ENCODE measurements at regions not wholly inside any gene's neighbourhood (a gene's known extent, or its start where the extent isn't known, plus 50 kb on each side); places are given as distances from the start of the nearest gene placed in this dataset.

DNA sequence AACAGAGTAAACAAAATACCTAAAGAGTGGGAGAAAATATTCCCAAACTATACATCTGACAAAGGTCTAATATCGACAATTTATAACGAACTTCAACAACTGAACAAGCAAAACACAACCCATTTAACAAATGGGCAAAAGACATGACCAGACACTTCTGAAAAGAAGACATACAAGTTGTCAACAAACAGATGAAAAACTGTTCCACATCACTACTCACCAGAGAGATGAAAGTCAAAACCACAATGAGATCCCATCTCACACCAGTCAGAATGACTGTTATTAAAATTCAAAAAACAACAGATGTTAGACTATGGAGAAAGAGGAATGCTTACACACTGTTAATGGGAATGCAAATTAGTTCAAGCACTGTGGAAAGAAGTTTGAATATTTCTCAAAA lies 233.8 kb upstream of the EDNRB start:
- no peak overlapping the region for H3K4me3 ChIP-seq
- TF ChIP-seq, protein P1, sequence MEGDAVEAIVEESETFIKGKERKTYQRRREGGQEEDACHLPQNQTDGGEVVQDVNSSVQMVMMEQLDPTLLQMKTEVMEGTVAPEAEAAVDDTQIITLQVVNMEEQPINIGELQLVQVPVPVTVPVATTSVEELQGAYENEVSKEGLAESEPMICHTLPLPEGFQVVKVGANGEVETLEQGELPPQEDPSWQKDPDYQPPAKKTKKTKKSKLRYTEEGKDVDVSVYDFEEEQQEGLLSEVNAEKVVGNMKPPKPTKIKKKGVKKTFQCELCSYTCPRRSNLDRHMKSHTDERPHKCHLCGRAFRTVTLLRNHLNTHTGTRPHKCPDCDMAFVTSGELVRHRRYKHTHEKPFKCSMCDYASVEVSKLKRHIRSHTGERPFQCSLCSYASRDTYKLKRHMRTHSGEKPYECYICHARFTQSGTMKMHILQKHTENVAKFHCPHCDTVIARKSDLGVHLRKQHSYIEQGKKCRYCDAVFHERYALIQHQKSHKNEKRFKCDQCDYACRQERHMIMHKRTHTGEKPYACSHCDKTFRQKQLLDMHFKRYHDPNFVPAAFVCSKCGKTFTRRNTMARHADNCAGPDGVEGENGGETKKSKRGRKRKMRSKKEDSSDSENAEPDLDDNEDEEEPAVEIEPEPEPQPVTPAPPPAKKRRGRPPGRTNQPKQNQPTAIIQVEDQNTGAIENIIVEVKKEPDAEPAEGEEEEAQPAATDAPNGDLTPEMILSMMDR (IDR thresholded peaks at IDR 0.05; ENCODE audit: control extremely low read depth, extremely low read depth) = no peak
- H3K27ac ChIP-seq (ENCODE audit: low read depth in 1 of 2, low read length in 1 of 2) = no peak overlapping the region
- H3K36me3 ChIP-seq (ENCODE audit: control insufficient read depth in 4 of 4, insufficient read depth in 4 of 4, low read length in 4 of 4) = no peaks in the 10 kb centered on the region
- H3K4me1 ChIP-seq (ENCODE audit: control insufficient read depth in 5 of 5, insufficient read depth in 5 of 5, low read length in 5 of 5) = no peaks in the 10 kb centered on the region
- ATAC-seq (ENCODE audit: insufficient read depth, low FRiP score) (no peak), DNase-seq (no peak)
- H3K9ac ChIP-seq (ENCODE audit: insufficient read depth in 1 of 2, low read length in 2 of 2) = no peak overlapping the region
- H3K27me3 ChIP-seq (ENCODE audit: control insufficient read depth in 3 of 3, insufficient read depth in 3 of 3, low read length in 2 of 3) = no peaks in the 10 kb centered on the region
- no peaks in the 10 kb centered on the region for H3K9me3 ChIP-seq (ENCODE audit: control insufficient read depth in 4 of 4, insufficient read depth in 3 of 4, low read length in 3 of 4)
- WGBS, 2 donors = 97 to 100% methylated on average over 2 of the region's 2 CpGs

DNA sequence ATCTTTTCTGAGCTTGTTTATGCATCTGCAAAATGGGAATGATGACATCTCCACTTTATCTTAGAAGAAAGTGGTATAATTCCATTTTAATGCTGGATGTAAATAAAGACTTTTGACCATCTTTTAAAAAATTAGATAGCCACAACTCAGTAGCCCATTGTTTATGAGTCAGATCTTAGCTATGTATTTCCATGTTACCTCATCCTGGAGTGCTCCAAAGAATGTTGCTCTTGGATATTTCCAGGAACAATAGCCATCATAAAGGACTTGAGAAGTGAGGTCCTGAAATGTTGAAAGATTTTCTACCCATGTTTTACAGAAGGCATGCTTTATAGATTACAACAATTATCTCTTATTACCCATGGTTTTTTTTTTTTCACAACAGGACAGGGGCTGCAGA lies 229.3 kb upstream of the EDNRB start:
- no peak overlapping the region for H3K27ac ChIP-seq (ENCODE audit: low read depth in 1 of 2, low read length in 1 of 2)
- no peak overlapping the region for H3K4me3 ChIP-seq
- no peaks in the 10 kb centered on the region for H3K36me3 ChIP-seq (ENCODE audit: control insufficient read depth in 4 of 4, insufficient read depth in 4 of 4, low read length in 4 of 4)
- TF ChIP-seq, protein P1 (IDR thresholded peaks at IDR 0.05; ENCODE audit: control extremely low read depth, extremely low read depth) = no peak
- DNase-seq = no peak
- no peaks in the 10 kb centered on the region for H3K4me1 ChIP-seq (ENCODE audit: control insufficient read depth in 5 of 5, insufficient read depth in 5 of 5, low read length in 5 of 5)
- no peak for ATAC-seq (ENCODE audit: insufficient read depth, low FRiP score)
- H3K9ac ChIP-seq (ENCODE audit: insufficient read depth in 1 of 2, low read length in 2 of 2) = no peak overlapping the region
- no peaks in the 10 kb centered on the region for H3K9me3 ChIP-seq (ENCODE audit: control insufficient read depth in 4 of 4, insufficient read depth in 3 of 4, low read length in 3 of 4)
- no peaks in the 10 kb centered on the region for H3K27me3 ChIP-seq (ENCODE audit: control insufficient read depth in 3 of 3, insufficient read depth in 3 of 3, low read length in 2 of 3)

- Histone ChIP-seq H3K4me1 (ENCODE audit: control insufficient read depth in 5 of 5, insufficient read depth in 5 of 5, low read length in 5 of 5) (no peaks in the 10 kb centered on the region), H3K4me3 (no peak overlapping the region), H3K27me3 (ENCODE audit: control insufficient read depth in 3 of 3, insufficient read depth in 3 of 3, low read length in 2 of 3) (no peaks in the 10 kb centered on the region), H3K9ac (ENCODE audit: insufficient read depth in 1 of 2, low read length in 2 of 2) (no peak overlapping the region), H3K36me3 (ENCODE audit: control insufficient read depth in 4 of 4, insufficient read depth in 4 of 4, low read length in 4 of 4) (no peaks in the 10 kb centered on the region), H3K9me3 (ENCODE audit: control insufficient read depth in 4 of 4, insufficient read depth in 3 of 4, low read length in 3 of 4) (no peaks in the 10 kb centered on the region), H3K27ac (ENCODE audit: low read depth in 1 of 2, low read length in 1 of 2) (no peak overlapping the region)
- WGBS, 2 donors = 38 to 80% methylated on average over 1 of the region's 1 CpG
- TF ChIP-seq, protein P1 (IDR thresholded peaks at IDR 0.05; ENCODE audit: control extremely low read depth, extremely low read depth) = no peak
- DNase-seq = no peak
- no peak for ATAC-seq (ENCODE audit: insufficient read depth, low FRiP score)
Observed at GRCh38 chr13:78145276-78145675, 226.6 kb upstream of the EDNRB start.

- Histone ChIP-seq H3K4me3 (no peak overlapping the region), H3K9me3 (ENCODE audit: control insufficient read depth in 4 of 4, insufficient read depth in 3 of 4, low read length in 3 of 4) (no peaks in the 10 kb centered on the region), H3K4me1 (ENCODE audit: control insufficient read depth in 5 of 5, insufficient read depth in 5 of 5, low read length in 5 of 5) (peaks cover 0 to 3% (median 0%) of the 10 kb centered on the region in 5 donors), H3K27ac (ENCODE audit: low read depth in 1 of 2, low read length in 1 of 2) (no peak overlapping the region), H3K9ac (ENCODE audit: insufficient read depth in 1 of 2, low read length in 2 of 2) (no peak overlapping the region), H3K27me3 (ENCODE audit: control insufficient read depth in 3 of 3, insufficient read depth in 3 of 3, low read length in 2 of 3) (no peaks in the 10 kb centered on the region), H3K36me3 (ENCODE audit: control insufficient read depth in 4 of 4, insufficient read depth in 4 of 4, low read length in 4 of 4) (no peaks in the 10 kb centered on the region)
- TF ChIP-seq, protein P1 (IDR thresholded peaks at IDR 0.05; ENCODE audit: control extremely low read depth, extremely low read depth) = no peak
- no peak for DNase-seq
- WGBS, 2 donors = 51 to 66% methylated on average over 2 of the region's 2 CpGs
- no peak for ATAC-seq (ENCODE audit: insufficient read depth, low FRiP score)
Observed at GRCh38 chr13:78139765-78140164, 221.1 kb upstream of the EDNRB start.
